Astrocyte of the hippocampus (primary cell): ENCODE measurements at regions not wholly inside any gene's neighbourhood (a gene's known extent, or its start where the extent isn't known, plus 50 kb on each side); places are given as distances from the start of the nearest gene placed in this dataset.
A peak's percentile ranks its signal among the peaks of the same experiment; 100 is the strongest.
"Not testable (repeated sequence)": the region's sequence is repeated elsewhere in the genome, so short reads cannot be mapped to it uniquely, and the experiment has no call there.

Experiments
- DNase-seq: peaks from one replicate; pipeline ENCODE4 v3.0.0; 2011; ENCODE audit warnings: low read depth, low spot score

DNA sequence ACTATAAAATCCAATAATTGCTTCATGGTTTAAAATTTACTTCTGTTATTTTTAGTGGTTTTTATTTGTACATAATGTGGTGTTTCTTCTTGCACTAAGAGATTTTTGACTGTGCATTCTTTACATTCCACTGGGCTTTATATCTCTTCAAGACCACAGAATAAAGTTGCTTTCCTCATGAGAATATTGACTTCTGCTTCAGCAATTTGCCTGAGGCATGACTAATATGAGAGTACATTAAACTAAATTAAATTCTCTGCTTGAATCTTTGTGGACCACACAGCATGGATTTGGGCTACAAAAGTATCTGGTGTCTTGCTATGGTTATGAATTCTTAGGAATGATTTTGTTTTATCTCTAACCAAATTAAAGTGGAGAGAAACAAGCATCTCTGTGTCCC lies 1463.4 kb upstream of the PCDH20 start:
- DNase-seq = peak; percentile 51

- DNase-seq = peak; percentile 17
Observed at GRCh38 chr13:62875118-62875640, 1459.5 kb upstream of the PCDH20 start.

- DNase-seq = no peak
Observed at GRCh38 chr13:62850331-62850730, 1434.7 kb upstream of the PCDH20 start.

- DNase-seq = no peak
Observed at GRCh38 chr13:62847520-62847919, 1431.9 kb upstream of the PCDH20 start.

- DNase-seq = no peak
Observed at GRCh38 chr13:62846302-62846701, 1430.7 kb upstream of the PCDH20 start.

- no peak for DNase-seq
Observed at GRCh38 chr13:62839338-62839737, 1423.7 kb upstream of the PCDH20 start.

DNA sequence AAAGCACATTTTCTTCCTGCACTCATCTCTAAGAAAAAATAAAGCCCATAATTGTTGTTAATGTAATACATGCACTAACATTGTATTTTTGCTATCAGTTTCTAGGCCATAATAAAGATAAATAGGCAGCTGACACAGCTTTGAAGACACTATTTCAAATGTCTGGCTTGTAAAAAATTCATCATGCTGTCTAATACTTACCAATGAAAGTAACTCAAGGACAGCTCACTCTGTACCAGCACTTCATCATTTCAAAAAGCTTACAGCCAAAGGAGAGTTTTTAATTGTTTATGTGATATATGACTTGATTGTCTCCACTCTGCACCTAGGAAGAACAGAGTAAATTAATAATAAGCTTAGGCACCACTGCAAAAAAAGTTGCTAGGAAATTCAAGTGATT lies 1423.3 kb upstream of the PCDH20 start:
- DNase-seq = no peak

DNA sequence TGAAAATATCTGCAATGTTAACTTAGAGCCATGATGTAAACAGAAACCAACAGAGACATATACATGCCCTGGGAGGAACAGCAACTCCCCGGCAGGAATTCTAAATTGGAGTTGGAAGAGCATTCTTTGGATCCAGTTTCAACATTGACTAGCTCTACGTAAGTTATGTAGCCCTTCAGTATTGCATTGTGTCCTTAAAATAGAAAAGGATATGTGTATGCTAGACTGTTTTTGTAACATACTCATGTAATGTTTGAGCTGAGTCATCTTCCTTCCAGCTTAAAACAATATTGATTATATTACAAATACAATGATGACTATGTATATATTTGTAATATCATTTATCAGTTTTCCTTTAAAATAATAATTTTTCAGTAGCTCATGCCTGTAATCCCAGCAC lies 1422.2 kb upstream of the PCDH20 start:
- DNase-seq = no peak

DNA sequence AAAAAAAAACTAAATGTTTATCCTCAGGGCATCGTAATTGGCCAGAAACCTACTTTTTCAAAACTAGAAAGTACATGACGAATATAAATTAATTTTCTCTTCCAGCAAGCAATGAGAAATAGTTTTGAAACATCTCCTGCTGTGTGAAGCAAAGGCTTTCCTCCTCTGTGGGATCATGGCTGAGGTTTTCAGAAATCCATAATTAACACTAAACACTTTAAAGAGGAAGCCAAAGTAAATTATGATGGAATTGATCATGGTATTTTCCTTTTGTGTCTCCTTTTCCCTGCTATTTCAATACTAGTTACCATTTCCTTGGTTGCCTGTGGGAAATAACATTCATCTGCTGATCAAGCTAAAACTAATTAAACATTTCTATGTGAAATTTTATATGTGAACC lies 1413.8 kb upstream of the PCDH20 start:
- DNase-seq = peak; percentile 15

DNA sequence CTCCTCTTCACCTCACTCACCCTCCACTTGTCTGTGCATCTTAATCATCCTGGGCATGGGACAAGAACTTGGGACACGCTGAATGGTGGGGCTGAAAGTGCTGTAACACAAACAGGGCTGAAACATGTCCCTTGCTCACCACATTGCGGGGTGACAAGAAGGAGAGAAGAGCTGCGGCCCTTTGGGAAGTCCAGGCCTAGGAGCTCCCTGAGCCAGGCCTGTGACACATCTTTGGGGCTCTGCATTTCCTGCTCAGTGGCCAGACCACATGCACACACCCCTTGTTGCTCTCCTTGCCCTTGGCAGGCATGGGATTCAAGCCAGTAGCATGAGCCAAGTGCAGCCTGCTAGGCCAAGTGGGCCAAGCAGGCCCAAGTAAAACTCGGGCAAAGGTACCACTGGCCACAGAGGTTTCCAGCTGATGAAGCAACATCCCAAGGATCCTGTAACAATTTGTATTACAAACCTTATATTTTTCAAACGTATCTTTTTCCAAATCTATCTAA lies 1384.3 kb upstream of the PCDH20 start:
- no peak for DNase-seq

DNA sequence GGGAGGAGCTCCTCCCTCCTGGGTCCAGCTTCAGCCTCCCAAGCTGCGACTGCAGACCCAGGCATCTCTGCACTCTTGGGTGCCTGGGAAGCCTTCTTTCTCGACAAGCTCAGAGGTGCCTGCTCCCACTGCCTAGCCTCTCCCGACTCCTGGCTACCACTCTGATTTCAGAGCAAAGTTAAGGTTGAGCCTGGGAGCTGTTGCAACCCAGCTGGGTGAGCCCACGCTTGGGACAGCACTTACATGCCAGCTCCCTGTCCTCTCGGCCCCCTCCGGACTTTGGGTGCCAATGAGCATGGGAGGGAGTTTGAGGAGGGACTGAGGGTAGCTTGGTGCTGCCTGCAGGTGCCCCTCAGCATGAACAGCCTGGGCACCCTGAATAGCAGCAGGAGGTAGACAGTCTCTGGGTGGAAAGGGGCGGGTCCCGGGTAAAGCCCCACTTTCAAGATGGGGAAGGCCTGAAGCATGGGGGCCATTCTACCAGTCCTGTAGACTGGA lies 1383.4 kb upstream of the PCDH20 start:
- DNase-seq = no peak

GRCh38 chr13:62793850-62794249 lies 1378.2 kb upstream of the PCDH20 start:
- no peak for DNase-seq

- no peak for DNase-seq
Observed at GRCh38 chr13:62781866-62782265, 1366.2 kb upstream of the PCDH20 start.

GRCh38 chr13:62779161-62779560 lies 1363.5 kb upstream of the PCDH20 start:
- no peak for DNase-seq

DNA sequence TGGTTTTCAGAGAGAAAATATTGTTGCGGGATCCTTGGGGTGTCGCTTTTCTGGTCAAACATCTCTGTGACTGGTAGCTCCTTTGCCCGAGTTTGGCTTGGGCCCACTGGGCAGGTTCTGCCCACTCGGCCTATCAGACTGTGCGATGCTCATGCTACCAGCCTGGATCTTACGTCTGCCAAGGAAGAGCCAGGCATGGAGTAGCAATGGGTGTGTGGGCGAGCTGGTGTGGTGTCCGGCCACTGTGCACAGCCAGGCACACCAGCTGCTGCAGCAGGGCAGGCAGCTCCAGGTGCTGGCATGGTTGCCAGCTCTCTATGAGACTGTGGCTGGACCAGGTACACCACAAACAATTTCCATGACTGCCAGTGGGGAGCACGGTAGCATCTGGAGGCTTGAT lies 1351.8 kb upstream of the PCDH20 start:
- no peak for DNase-seq

DNA sequence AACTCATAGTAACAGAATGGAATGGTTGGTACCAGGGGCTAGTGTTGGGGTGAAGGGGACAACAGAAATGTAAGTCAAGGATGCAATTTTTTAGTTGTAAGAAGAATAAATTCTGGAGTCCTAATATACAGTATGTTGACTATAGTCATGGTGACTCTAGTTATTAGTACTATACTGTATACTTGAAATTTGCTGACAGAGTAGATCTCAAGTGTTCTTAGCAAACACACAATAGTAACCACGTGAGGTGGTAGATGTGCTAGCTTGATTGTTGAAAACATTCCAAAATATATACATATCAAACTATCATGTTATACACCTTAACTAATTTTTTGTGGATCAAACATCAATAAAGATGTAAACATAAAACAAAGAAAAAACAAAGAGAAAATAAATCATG lies 1345.1 kb upstream of the PCDH20 start:
- no peak for DNase-seq

- DNase-seq = no peak
Observed at GRCh38 chr13:62747629-62748028, 1332.0 kb upstream of the PCDH20 start.

GRCh38 chr13:62747152-62747551 lies 1331.5 kb upstream of the PCDH20 start:
- no peak for DNase-seq

DNA sequence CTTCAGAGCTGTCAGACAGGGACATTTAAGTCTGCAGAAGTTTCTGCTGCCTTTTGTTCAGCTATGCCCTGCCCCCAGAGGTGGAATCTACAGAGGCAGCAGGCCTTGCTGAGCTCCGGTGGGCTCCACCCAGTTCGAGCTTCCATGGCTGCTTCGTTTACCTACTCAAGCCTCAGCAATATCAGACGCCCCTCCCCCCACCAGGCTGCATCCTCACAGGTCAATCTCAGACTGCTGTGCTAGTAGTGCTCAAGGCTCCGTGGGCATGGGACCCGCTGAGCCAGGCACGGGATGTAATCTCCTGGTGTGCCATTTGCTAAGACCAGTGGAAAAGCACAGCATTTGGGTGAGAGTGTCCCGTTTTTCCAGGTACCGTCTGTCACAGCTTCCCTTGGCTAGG lies 1314.1 kb upstream of the PCDH20 start:
- DNase-seq = not testable (repeated sequence)

- no peak for DNase-seq
Observed at GRCh38 chr13:62721893-62722292, 1306.2 kb upstream of the PCDH20 start.

DNA sequence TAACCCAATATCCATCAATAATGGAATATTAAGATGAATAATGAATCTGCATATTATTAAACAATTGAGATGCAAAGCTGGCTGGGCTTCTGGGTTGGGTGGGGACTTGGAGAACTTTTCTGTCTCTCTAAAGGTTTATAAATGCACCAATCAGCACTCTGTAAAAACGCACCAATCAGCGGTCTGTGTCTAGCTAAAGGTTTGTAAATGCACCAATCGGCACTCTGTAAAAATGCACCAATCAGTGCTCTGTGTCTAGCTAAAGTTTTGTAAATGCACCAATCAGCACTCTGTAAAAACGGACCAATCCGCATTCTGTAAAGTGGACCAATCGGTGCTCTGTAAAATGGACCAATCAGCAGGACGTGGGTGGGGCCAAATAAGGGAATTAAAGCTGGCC lies 1296.3 kb upstream of the PCDH20 start:
- DNase-seq = not testable (repeated sequence)

DNA sequence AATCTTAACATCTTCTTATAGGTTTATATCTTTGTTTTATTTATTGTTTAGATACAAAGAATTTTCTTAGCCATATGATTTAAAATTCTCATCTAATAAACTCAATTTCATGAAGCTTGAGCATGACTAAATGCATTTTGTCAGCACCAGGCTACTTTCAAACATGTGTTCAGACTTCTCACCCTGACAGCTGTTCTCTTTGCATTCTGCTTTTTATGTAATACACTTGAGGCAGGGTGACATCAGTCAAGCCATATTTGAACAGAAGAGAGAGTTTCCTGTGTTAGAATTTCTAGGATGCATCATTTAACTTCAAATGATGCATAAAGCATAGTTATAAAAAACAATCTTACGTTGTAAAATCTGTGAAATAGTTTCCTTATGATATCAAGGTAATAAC lies 1295.1 kb upstream of the PCDH20 start:
- no peak for DNase-seq

- no peak for DNase-seq
Observed at GRCh38 chr13:62706048-62706447, 1290.4 kb upstream of the PCDH20 start.

- DNase-seq = no peak
Observed at GRCh38 chr13:62704875-62705274, 1289.2 kb upstream of the PCDH20 start.
